ENCODE measurements at regions not wholly inside any gene's neighbourhood (a gene's known extent, or its start where the extent isn't known, plus 50 kb on each side); places are given as distances from the start of the nearest gene placed in this dataset.

DNA sequence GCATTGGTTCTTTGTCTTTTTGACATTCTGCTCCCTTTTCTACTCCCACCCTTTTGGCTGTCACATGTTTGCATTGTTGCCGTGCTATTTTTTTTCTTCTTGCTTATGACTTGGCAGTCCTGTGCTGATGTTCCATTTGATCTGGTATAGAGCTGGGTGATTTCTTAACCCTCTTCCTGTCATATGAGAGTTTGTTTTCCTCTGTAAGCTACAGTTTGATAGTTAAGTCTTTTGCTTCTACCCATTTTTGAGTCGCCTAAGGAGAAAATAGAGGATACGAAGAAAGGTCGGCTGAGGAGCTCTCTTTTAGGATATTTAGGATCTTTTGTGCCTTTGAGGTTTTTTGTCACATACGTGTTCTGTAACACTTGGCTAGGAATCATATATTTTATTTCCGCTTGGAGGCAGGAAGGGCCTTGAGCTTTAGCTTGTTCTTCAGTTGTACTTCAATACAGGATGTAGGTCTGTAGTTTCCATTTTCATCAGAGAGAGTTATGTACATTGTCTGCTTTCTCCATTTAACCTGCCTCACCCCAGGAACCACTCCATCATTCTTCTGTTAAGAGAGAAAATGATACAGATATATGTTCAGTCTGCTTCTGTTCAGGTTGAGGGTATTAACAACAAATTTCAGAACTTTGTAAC lies 150.7 kb downstream of the BACH1 start:
- Histone ChIP-seq H3K36me3 (replicated peaks in 1 of 2; ENCODE audit: control insufficient read depth in 1 of 2, insufficient read depth in 2 of 2, low read length in 2 of 2) (peaks cover 0 to 2% of the 10 kb centered on the region in 2 experiments; a peak in 1 of 5 replicates), H3K4me2 (ENCODE audit: low read depth, low read length) (no peak overlapping the region), H3K79me2 (ENCODE audit: insufficient read depth, low read length) (no peaks in the 10 kb centered on the region), H3K9me3 (ENCODE audit: low read length) (peaks cover 6% of the 10 kb centered on the region), H3K27ac (ENCODE audit: extremely low read length, insufficient read depth, low read length) (no peak overlapping the region), H3K27me3 (ENCODE audit: control insufficient read depth in 1 of 2, insufficient read depth in 2 of 2, low read length in 2 of 2) (no peaks in the 10 kb centered on the region), H3K9ac (ENCODE audit: insufficient read depth, low read depth, low read length) (no peak overlapping the region), H3K4me3 (replicated peaks in 1 of 3; ENCODE audit: insufficient read depth in 1 of 3, low read depth in 2 of 3, low read length in 3 of 3) (no peak overlapping the region), H4K20me1 (ENCODE audit: insufficient read depth, low read length) (no peaks in the 10 kb centered on the region), H3K4me1 (ENCODE audit: insufficient read depth, low read length) (no peaks in the 10 kb centered on the region), H2AFZ (ENCODE audit: low read length) (no peak overlapping the region)
- CTCF ChIA-PET (ENCODE audit: low intra/inter-chr PET ratio, low total read pairs), result no interaction called here
- DNase-seq (ENCODE audit: low spot score) (no peak), ATAC-seq (no peak), FAIRE-seq (no peak)
- BruUV-seq (replicated peaks), result no TSS peak
- TF ChIP-seq, protein P1, sequence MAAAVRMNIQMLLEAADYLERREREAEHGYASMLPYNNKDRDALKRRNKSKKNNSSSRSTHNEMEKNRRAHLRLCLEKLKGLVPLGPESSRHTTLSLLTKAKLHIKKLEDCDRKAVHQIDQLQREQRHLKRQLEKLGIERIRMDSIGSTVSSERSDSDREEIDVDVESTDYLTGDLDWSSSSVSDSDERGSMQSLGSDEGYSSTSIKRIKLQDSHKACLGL (CRISPR knock-in tag; IDR thresholded peaks at IDR 0.05), result no peak
- TF ChIP-seq BRF2 (CRISPR knock-in tag; IDR thresholded peaks at IDR 0.05) (no peak), HDAC1 (CRISPR knock-in tag; IDR thresholded peaks at IDR 0.05) (no peak), ATRX (CRISPR knock-in tag; IDR thresholded peaks at IDR 0.05; ENCODE audit: borderline replicate concordance) (no peak), BHLHE40 (IDR thresholded peaks at IDR 0.05; ENCODE audit: low read length) (no peak), PATZ1 (CRISPR knock-in tag; IDR thresholded peaks at IDR 0.05) (no peak), KDM1A (CRISPR knock-in tag; IDR thresholded peaks at IDR 0.05) (no peak), HOXA7 (CRISPR knock-in tag; IDR thresholded peaks at IDR 0.05) (no peak)
- TF ChIP-seq, protein P2, sequence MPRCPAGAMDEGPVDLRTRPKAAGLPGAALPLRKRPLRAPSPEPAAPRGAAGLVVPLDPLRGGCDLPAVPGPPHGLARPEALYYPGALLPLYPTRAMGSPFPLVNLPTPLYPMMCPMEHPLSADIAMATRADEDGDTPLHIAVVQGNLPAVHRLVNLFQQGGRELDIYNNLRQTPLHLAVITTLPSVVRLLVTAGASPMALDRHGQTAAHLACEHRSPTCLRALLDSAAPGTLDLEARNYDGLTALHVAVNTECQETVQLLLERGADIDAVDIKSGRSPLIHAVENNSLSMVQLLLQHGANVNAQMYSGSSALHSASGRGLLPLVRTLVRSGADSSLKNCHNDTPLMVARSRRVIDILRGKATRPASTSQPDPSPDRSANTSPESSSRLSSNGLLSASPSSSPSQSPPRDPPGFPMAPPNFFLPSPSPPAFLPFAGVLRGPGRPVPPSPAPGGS (CRISPR knock-in tag; IDR thresholded peaks at IDR 0.05), result no peak
- TF ChIP-seq, protein P3, sequence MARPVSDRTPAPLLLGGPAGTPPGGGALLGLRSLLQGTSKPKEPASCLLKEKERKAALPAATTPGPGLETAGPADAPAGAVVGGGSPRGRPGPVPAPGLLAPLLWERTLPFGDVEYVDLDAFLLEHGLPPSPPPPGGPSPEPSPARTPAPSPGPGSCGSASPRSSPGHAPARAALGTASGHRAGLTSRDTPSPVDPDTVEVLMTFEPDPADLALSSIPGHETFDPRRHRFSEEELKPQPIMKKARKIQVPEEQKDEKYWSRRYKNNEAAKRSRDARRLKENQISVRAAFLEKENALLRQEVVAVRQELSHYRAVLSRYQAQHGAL (CRISPR knock-in tag; IDR thresholded peaks at IDR 0.05; ENCODE audit: not compliant biosample characterization), result no peak
- TF ChIP-seq, protein P4, sequence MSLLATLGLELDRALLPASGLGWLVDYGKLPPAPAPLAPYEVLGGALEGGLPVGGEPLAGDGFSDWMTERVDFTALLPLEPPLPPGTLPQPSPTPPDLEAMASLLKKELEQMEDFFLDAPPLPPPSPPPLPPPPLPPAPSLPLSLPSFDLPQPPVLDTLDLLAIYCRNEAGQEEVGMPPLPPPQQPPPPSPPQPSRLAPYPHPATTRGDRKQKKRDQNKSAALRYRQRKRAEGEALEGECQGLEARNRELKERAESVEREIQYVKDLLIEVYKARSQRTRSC (CRISPR knock-in tag; IDR thresholded peaks at IDR 0.05; ENCODE audit: low read depth), result no peak
- WGBS (ENCODE audit: low lambda C conversion rate), result 94% methylated on average over 6 of the region's 6 CpGs
- intact Hi-C loops (cut with micrococcal nuclease; ENCODE audit: unreplicated experiment) (no loop called here), in situ Hi-C loops (cut with HindIII; ENCODE audit: extremely low pct_ligation_motif_present, low pct_unique_long_range_greater_than_20kb) (no loop called here)
- POLR2A ChIA-PET, result no interaction called here

Measured in HepG2 (cell line).